ENCODE measurements at regions not wholly inside any gene's neighbourhood (a gene's known extent, or its start where the extent isn't known, plus 50 kb on each side); places are given as distances from the start of the nearest gene placed in this dataset.

GRCh38 chr3:135869439-135870105, 96.0 kb upstream of the PPP2R3A start:
- no peaks in the 10 kb centered on the region for H3K27me3 ChIP-seq
- H3K9me3 ChIP-seq: peaks cover 0 to 24% (median 0%) of the 10 kb centered on the region in 3 donors
- no peak for TF ChIP-seq POLR2A (IDR thresholded peaks at IDR 0.05)
- no peak for TF ChIP-seq EP300 (IDR thresholded peaks at IDR 0.05)
- TF ChIP-seq POLR2AphosphoS5 (IDR thresholded peaks at IDR 0.05): no peak
- TF ChIP-seq CTCF (IDR thresholded peaks at IDR 0.05): no peak
- no peak for ATAC-seq
- 56 to 78% methylated on average over 1 to 2 of the region's 2 CpGs for WGBS, 2 donors (ENCODE audit: low coverage in 1 of 2)
- no peaks in the 10 kb centered on the region for H3K36me3 ChIP-seq
- H3K4me1 ChIP-seq: no peaks in the 10 kb centered on the region
- no peak overlapping the region for H3K27ac ChIP-seq
- no peak overlapping the region for H3K4me3 ChIP-seq

GRCh38 chr3:135871311-135871710, 94.2 kb upstream of the PPP2R3A start:
- Histone ChIP-seq H3K4me1 (no peaks in the 10 kb centered on the region), H3K27me3 (no peaks in the 10 kb centered on the region), H3K9me3 (peaks cover 0 to 27% (median 0%) of the 10 kb centered on the region in 3 donors), H3K4me3 (no peak overlapping the region), H3K27ac (no peak overlapping the region), H3K36me3 (no peaks in the 10 kb centered on the region)
- ATAC-seq: no peak
- TF ChIP-seq EP300 (IDR thresholded peaks at IDR 0.05) (no peak), POLR2AphosphoS5 (IDR thresholded peaks at IDR 0.05) (no peak), CTCF (IDR thresholded peaks at IDR 0.05) (no peak), POLR2A (IDR thresholded peaks at IDR 0.05) (no peak)
- WGBS, 2 donors (ENCODE audit: low coverage in 1 of 2): 81 to 100% methylated on average over 1 of the region's 1 CpG

- H3K27me3 ChIP-seq: no peaks in the 10 kb centered on the region
- peaks cover 0 to 39% (median 0%) of the 10 kb centered on the region in 3 donors for H3K9me3 ChIP-seq
- no peaks in the 10 kb centered on the region for H3K4me1 ChIP-seq
- ATAC-seq: no peak
- TF ChIP-seq CTCF (IDR thresholded peaks at IDR 0.05): no peak
- TF ChIP-seq POLR2AphosphoS5 (IDR thresholded peaks at IDR 0.05): no peak
- 72 to 94% methylated on average over 2 of the region's 2 CpGs for WGBS, 2 donors (ENCODE audit: low coverage in 1 of 2)
- H3K4me3 ChIP-seq: no peak overlapping the region
- H3K36me3 ChIP-seq: no peaks in the 10 kb centered on the region
- H3K27ac ChIP-seq: no peak overlapping the region
Measured at GRCh38 chr3:135874035-135874434, 91.5 kb upstream of the PPP2R3A start.

- Histone ChIP-seq H3K4me1 (no peaks in the 10 kb centered on the region), H3K27me3 (no peaks in the 10 kb centered on the region), H3K9me3 (peaks cover 0 to 26% (median 0%) of the 10 kb centered on the region in 3 donors), H3K36me3 (no peaks in the 10 kb centered on the region), H3K4me3 (no peak overlapping the region), H3K27ac (no peak overlapping the region)
- 93% methylated on average over 3 of the region's 3 CpGs for WGBS, 2 donors (ENCODE audit: low coverage in 1 of 2)
- no peak for ATAC-seq
- TF ChIP-seq POLR2AphosphoS5 (IDR thresholded peaks at IDR 0.05): no peak
- TF ChIP-seq EP300 (IDR thresholded peaks at IDR 0.05): no peak
- no peak for TF ChIP-seq CTCF (IDR thresholded peaks at IDR 0.05)
- TF ChIP-seq POLR2A (IDR thresholded peaks at IDR 0.05): no peak
Measured at GRCh38 chr3:135878501-135878900, 87.0 kb upstream of the PPP2R3A start.

- ATAC-seq: no peak
- no peaks in the 10 kb centered on the region for H3K4me1 ChIP-seq
- 50 to 82% methylated on average over 1 of the region's 1 CpG for WGBS, 2 donors (ENCODE audit: low coverage in 1 of 2)
Measured at GRCh38 chr3:135885885-135886284, 79.6 kb upstream of the PPP2R3A start.

More at GRCh38 chr3:135885885-135886284, 79.6 kb upstream of the PPP2R3A start:
- no peak overlapping the region for H3K27ac ChIP-seq
- no peak overlapping the region for H3K4me3 ChIP-seq
- H3K27me3 ChIP-seq: no peaks in the 10 kb centered on the region
- no peak for TF ChIP-seq POLR2A (IDR thresholded peaks at IDR 0.05)
- TF ChIP-seq EP300 (IDR thresholded peaks at IDR 0.05): no peak
- no peak for TF ChIP-seq POLR2AphosphoS5 (IDR thresholded peaks at IDR 0.05)
- no peak for TF ChIP-seq CTCF (IDR thresholded peaks at IDR 0.05)
- no peaks in the 10 kb centered on the region for H3K36me3 ChIP-seq
- no peaks in the 10 kb centered on the region for H3K9me3 ChIP-seq

All from gastroesophageal sphincter (tissue), 4 donors.